ENCODE measurements at regions not wholly inside any gene's neighbourhood (a gene's known extent, or its start where the extent isn't known, plus 50 kb on each side); places are given as distances from the start of the nearest gene placed in this dataset.

GRCh38 chr9:28587052-28587451 is 1013.8 kb upstream of the C9orf72 start:
- H3K9me3 ChIP-seq (ENCODE audit: control insufficient read depth, insufficient read depth, low read depth, low read length) = no peaks in the 10 kb centered on the region
- H3K36me3 ChIP-seq (ENCODE audit: control insufficient read depth, insufficient read depth, low read length) = no peaks in the 10 kb centered on the region
- POLR2A ChIA-PET = no interaction called here
- H3K4me3 ChIP-seq (ENCODE audit: low read depth in 2 of 2, low read length in 2 of 2) = no peak overlapping the region
- DNase-seq (ENCODE audit: low read depth, low spot score) (no peak), ATAC-seq (no peak)
- intact Hi-C loops (cut with micrococcal nuclease; ENCODE audit: unreplicated experiment) (no loop called here), in situ Hi-C loops (cut with HindIII; ENCODE audit: low pct_unique_long_range_greater_than_20kb, low sequenced_read_pairs) (no loop called here)
- no peaks in the 10 kb centered on the region for H3K4me1 ChIP-seq (ENCODE audit: control insufficient read depth, insufficient read depth, low read length)
- no TSS peak for BruUV-seq (replicated peaks)
- H3K27me3 ChIP-seq (ENCODE audit: control insufficient read depth, insufficient read depth, low read length) = no peaks in the 10 kb centered on the region
- CTCF ChIA-PET = no interaction called here
- no peak overlapping the region for H3K27ac ChIP-seq (ENCODE audit: low read length)
- TF ChIP-seq POLR2AphosphoS5 (IDR thresholded peaks at IDR 0.05; ENCODE audit: low read depth, low read length) (no peak), TCF7L2 (IDR thresholded peaks at IDR 0.05; ENCODE audit: low read depth, low read length) (no peak), REST (IDR thresholded peaks at IDR 0.05; ENCODE audit: insufficient read depth in 1 of 2, low read depth in 2 of 2, low read length in 1 of 2) (no peak), SIN3A (IDR thresholded peaks at IDR 0.05; ENCODE audit: borderline replicate concordance, insufficient read depth, low read depth, low read length) (no peak)
- TF ChIP-seq, protein P1, sequence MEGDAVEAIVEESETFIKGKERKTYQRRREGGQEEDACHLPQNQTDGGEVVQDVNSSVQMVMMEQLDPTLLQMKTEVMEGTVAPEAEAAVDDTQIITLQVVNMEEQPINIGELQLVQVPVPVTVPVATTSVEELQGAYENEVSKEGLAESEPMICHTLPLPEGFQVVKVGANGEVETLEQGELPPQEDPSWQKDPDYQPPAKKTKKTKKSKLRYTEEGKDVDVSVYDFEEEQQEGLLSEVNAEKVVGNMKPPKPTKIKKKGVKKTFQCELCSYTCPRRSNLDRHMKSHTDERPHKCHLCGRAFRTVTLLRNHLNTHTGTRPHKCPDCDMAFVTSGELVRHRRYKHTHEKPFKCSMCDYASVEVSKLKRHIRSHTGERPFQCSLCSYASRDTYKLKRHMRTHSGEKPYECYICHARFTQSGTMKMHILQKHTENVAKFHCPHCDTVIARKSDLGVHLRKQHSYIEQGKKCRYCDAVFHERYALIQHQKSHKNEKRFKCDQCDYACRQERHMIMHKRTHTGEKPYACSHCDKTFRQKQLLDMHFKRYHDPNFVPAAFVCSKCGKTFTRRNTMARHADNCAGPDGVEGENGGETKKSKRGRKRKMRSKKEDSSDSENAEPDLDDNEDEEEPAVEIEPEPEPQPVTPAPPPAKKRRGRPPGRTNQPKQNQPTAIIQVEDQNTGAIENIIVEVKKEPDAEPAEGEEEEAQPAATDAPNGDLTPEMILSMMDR (IDR thresholded peaks at IDR 0.05) = no peak

DNA sequence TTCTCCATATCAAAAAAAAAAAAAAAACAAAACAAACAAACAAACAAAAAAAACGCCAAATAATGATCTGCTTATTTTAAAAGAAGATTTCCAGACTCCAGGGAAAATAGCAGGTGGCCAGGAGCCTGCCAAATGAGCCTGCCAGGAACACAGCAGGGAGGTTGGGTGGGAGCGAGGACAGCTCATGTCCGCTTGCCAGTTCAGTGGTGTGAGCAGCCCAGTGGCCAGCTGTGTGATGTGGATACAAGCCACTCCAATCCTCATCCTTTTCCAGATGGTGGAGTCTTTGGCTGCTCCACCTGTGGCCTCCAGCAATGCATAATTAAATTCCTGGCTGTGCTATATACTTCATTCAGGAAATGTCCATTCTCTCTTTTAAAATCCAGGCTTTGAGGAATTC is 1025.1 kb upstream of the C9orf72 start:
- no peak overlapping the region for H3K4me3 ChIP-seq (ENCODE audit: low read depth in 2 of 2, low read length in 2 of 2)
- CTCF ChIA-PET = no interaction called here
- H3K27me3 ChIP-seq (ENCODE audit: control insufficient read depth, insufficient read depth, low read length) = no peaks in the 10 kb centered on the region
- intact Hi-C loops (cut with micrococcal nuclease; ENCODE audit: unreplicated experiment) (no loop called here), in situ Hi-C loops (cut with HindIII; ENCODE audit: low pct_unique_long_range_greater_than_20kb, low sequenced_read_pairs) (no loop called here)
- POLR2A ChIA-PET = no interaction called here
- no TSS peak for BruUV-seq (replicated peaks)
- TF ChIP-seq TCF7L2 (IDR thresholded peaks at IDR 0.05; ENCODE audit: low read depth, low read length) (no peak), POLR2AphosphoS5 (IDR thresholded peaks at IDR 0.05; ENCODE audit: low read depth, low read length) (no peak), REST (IDR thresholded peaks at IDR 0.05; ENCODE audit: insufficient read depth in 1 of 2, low read depth in 2 of 2, low read length in 1 of 2) (no peak), SIN3A (IDR thresholded peaks at IDR 0.05; ENCODE audit: borderline replicate concordance, insufficient read depth, low read depth, low read length) (no peak)
- TF ChIP-seq, protein P1 (IDR thresholded peaks at IDR 0.05) = no peak
- ATAC-seq (no peak), DNase-seq (ENCODE audit: low read depth, low spot score) (no peak)
- H3K36me3 ChIP-seq (ENCODE audit: control insufficient read depth, insufficient read depth, low read length) = no peaks in the 10 kb centered on the region
- H3K27ac ChIP-seq (ENCODE audit: low read length) = no peak overlapping the region
- no peaks in the 10 kb centered on the region for H3K4me1 ChIP-seq (ENCODE audit: control insufficient read depth, insufficient read depth, low read length)
- no peaks in the 10 kb centered on the region for H3K9me3 ChIP-seq (ENCODE audit: control insufficient read depth, insufficient read depth, low read depth, low read length)
